K562 (cell line): ENCODE measurements at regions not wholly inside any gene's neighbourhood (a gene's known extent, or its start where the extent isn't known, plus 50 kb on each side); places are given as distances from the start of the nearest gene placed in this dataset.

Experiments used
- POLR2AphosphoS5 ChIP-seq: IDR thresholded peaks from 2 replicates; pipeline ENCODE4 v1.6.1; 2011; ENCODE audit warnings: mild to moderate bottlenecking, low read depth, low read length, moderate library complexity; ENCODE audit not compliant: control insufficient read depth, insufficient read depth
- PREB ChIP-seq: sonication (generic); formaldehyde crosslinking; IDR thresholded peaks from 2 replicates; pipeline ENCODE4 v1.8.1; 2023; ENCODE audit warnings: mild to moderate bottlenecking, missing genetic modification reagents
- ZBTB11 ChIP-seq, 3 experiments: fragments of 200-800 bp in 1 of 3; fragments of 250-450 bp in 1 of 3; fragments of 450-650 bp in 1 of 3; sonication (Bioruptor Pico) in 1 of 3; sonication (Bioruptor generic) in 1 of 3; formaldehyde crosslinking in 1 of 3; IDR thresholded peaks; 2 replicates each; pipeline versions ENCODE4 v1.6.1 to v1.8.0; 2016 to 2022; ENCODE audit warnings: mild to moderate bottlenecking in 2 of 3, missing genetic modification characterization in 2 of 3, missing compliant biosample characterization in 1 of 3, moderate library complexity in 1 of 3
- TF ChIP-seq, protein P1 (sequence below), 3 experiments: IDR thresholded peaks in 2 of 3; conservative IDR thresholded peaks in 1 of 3; 2 replicates each; pipeline ENCODE4 v1.5.1; 2011 to 2012; ENCODE audit warnings: low read length in 3 of 3, mild to moderate bottlenecking in 3 of 3, control low read depth in 2 of 3, improper control_type of control experiment in 1 of 3, inconsistent platforms in 1 of 3, low read depth in 1 of 3, mixed read lengths in 1 of 3, moderate library complexity in 1 of 3; ENCODE audit not compliant: insufficient read depth in 2 of 3
- TF ChIP-seq, protein P2 (sequence below): fragments of 450-650 bp; IDR thresholded peaks from one replicate; pipeline ENCODE4 v1.6.1; 2018; ENCODE audit warnings: mild to moderate bottlenecking, moderate library complexity; ENCODE audit not compliant: partially characterized antibody

DNA sequence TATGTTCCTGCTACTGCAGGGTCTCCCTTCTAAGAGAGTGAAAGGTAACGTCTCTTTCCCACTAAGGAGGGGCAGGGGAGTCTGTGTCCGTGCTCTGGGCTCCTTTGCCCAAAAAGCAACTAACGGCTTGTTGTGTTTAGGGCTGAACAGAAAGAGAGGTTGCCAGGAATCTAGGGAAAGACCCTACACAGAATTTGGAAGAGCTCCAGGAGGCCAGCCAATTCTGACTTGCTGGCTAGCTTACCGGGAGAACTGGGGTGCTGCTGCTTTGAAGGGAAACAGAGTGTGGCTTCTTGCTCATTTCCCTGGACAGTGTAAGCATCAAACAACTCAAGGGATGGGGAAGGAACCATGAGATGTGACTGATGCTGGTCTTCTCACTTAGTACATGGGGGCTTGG, 176.1 kb downstream of the GADD45G start:
- TF ChIP-seq, protein P1, sequence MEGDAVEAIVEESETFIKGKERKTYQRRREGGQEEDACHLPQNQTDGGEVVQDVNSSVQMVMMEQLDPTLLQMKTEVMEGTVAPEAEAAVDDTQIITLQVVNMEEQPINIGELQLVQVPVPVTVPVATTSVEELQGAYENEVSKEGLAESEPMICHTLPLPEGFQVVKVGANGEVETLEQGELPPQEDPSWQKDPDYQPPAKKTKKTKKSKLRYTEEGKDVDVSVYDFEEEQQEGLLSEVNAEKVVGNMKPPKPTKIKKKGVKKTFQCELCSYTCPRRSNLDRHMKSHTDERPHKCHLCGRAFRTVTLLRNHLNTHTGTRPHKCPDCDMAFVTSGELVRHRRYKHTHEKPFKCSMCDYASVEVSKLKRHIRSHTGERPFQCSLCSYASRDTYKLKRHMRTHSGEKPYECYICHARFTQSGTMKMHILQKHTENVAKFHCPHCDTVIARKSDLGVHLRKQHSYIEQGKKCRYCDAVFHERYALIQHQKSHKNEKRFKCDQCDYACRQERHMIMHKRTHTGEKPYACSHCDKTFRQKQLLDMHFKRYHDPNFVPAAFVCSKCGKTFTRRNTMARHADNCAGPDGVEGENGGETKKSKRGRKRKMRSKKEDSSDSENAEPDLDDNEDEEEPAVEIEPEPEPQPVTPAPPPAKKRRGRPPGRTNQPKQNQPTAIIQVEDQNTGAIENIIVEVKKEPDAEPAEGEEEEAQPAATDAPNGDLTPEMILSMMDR (IDR thresholded peaks at IDR 0.05 in 2 of 3, conservative IDR thresholded peaks at IDR 0.05 in 1 of 3; ENCODE audit: insufficient read depth in 2 of 3, low read depth in 1 of 3, low read length in 3 of 3), result no peak
- TF ChIP-seq, protein P2, sequence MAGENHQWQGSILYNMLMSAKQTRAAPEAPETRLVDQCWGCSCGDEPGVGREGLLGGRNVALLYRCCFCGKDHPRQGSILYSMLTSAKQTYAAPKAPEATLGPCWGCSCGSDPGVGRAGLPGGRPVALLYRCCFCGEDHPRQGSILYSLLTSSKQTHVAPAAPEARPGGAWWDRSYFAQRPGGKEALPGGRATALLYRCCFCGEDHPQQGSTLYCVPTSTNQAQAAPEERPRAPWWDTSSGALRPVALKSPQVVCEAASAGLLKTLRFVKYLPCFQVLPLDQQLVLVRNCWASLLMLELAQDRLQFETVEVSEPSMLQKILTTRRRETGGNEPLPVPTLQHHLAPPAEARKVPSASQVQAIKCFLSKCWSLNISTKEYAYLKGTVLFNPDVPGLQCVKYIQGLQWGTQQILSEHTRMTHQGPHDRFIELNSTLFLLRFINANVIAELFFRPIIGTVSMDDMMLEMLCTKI, result no peak
- TF ChIP-seq POLR2AphosphoS5 (no peak), PREB (CRISPR knock-in tag) (no peak), ZBTB11 (CRISPR knock-in tag; IDR thresholded peaks at IDR 0.05) (no peak)
